ENCODE measurements at regions not wholly inside any gene's neighbourhood (a gene's known extent, or its start where the extent isn't known, plus 50 kb on each side); places are given as distances from the start of the nearest gene placed in this dataset.
"Not testable (repeated sequence)": the region's sequence is repeated elsewhere in the genome, so short reads cannot be mapped to it uniquely, and the experiment has no call there.

GRCh38 chr11:38538866-38539680 lies 1941.0 kb upstream of the RAG2 start:
- no peak for DNase-seq

DNA sequence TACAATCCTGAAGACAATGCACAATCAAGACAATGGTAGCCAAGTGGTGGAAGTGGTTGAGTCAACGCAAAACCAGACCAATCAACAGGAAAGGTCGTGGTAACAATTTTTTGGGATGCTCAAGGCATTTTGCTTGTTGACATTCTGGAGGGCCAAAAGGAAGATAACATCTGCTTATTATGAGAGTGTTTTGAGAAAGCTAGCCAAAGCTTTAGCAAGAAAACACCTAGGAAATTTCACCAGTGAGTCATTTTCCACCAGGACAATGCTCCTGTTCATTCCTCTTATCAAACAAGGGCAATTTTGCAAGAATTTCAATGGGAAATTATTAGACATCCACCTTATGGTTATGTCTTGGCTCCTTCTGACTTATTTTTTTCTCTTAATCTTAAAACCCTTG lies 1932.2 kb upstream of the RAG2 start:
- DNase-seq = no peak

DNA sequence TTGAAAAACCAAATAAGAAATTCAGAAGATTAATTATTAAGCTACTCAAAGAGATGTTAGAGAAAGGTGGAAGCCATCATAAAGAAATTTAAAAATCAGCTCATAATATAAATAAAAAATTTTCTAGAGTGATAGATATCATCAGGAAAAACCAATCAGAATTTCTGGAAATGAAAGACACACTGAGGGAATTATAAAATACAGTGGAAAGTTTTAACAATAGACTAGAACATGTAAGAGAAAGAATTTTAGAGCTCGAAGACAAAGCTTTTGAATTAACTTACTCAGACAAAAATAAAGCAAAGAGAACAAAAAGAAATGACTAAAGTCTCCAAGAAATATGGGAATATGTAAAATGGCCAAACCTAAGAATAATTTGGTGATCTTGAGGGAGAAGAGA lies 1926.9 kb upstream of the RAG2 start:
- DNase-seq = no peak

GRCh38 chr11:38517991-38518390 lies 1920.0 kb upstream of the RAG2 start:
- no peak for DNase-seq

DNA sequence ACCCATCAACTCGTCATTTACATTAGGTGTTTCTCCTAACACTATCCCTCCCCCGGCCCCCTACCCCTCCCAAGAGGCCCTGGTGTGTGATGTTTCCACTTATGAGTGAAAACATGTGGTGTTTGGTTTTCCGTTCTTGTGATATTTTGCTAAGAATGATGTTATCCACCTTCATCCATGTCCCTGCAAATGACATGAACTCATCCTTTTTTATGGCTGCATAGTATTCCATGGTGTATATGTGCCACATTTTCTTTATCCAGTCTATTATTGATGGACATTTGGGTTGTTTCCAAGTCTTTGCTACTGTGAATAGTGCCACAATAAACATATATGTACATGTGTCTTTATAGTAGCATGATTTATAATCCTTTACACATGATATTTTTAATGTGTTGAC lies 1914.8 kb upstream of the RAG2 start:
- not testable (repeated sequence) for DNase-seq

- DNase-seq = no peak
Measured at GRCh38 chr11:38510041-38510440, 1912.0 kb upstream of the RAG2 start.

GRCh38 chr11:38503876-38504275 lies 1905.8 kb upstream of the RAG2 start:
- no peak for DNase-seq

- DNase-seq = no peak
Measured at GRCh38 chr11:38498721-38499120, 1900.7 kb upstream of the RAG2 start.

- DNase-seq = no peak
Measured at GRCh38 chr11:38491986-38492385, 1894.0 kb upstream of the RAG2 start.

DNA sequence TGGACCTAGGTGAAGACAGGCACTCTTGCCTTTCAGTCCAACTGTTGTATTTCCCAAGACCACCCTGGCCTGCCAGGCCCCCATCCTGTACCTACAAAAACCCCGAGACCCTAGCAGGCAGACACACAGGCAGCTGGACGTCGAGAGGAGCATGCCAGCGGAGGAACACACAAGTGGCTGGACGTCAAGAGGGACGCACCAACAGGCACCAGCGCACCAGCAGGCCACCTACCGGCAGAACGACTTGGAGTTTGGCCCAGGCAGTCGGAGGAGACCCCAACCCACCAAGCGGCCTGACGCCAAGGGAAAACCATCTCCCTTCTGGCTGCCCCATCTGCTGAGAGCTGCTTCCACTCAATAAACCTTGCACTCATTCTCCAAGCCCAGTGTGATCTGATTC lies 1883.4 kb upstream of the RAG2 start:
- no peak for DNase-seq

DNA sequence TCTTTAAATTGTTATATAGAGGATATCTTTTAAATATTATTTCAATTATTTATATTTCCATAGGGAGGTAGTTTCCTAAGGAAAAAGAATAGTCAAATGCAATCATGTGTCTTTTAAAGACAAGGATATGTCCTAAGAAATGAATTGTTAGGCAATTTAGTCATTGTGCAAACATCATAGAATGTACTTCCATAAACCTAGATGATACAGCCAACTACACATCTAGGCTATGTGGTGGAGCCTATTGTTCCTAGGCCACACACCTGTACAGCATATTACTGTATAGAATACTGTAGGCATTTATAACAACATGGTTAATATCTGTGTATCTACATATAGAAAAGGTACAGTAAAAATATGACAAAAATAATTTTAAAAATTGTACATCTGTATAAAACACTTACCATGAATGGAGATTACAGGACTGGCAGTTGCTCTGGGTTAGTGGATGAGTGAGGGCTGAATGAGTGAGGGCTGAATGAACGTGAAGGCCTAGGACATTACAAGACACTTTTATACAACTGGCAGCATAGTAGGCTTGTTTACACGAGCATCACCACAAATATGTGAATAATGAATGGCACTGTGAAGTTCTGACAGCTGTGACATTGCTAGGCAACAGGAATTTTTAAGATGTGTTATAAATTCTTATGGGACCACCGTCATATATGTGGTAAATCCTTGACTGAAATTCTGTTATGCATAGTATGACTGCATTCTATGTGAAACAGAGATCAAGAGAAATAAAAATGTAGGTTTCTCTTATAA lies 1879.0 kb upstream of the RAG2 start:
- no peak for DNase-seq

DNA sequence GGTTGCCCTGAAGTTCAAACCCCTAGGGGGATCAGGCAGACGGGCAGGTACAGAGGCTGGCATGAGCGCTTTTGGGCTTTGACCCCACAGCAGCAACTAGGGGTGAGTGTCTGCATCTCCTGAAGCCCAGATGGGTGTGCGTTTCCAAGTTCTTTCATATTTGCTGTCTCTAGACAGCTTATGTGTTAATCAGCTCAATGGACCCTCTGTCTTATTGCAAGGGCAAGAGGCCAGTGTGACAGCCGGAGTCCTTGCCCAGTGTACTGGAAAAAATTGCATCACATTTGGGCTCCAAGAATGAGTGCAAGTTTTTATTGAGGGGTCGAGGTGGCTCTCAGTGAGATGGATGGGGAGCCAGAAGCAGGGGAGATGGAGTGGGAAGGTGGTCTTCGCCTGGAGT lies 1863.7 kb upstream of the RAG2 start:
- DNase-seq = no peak

- peak; percentile 77 for DNase-seq
Measured at GRCh38 chr11:38460896-38461295, 1862.9 kb upstream of the RAG2 start.

DNA sequence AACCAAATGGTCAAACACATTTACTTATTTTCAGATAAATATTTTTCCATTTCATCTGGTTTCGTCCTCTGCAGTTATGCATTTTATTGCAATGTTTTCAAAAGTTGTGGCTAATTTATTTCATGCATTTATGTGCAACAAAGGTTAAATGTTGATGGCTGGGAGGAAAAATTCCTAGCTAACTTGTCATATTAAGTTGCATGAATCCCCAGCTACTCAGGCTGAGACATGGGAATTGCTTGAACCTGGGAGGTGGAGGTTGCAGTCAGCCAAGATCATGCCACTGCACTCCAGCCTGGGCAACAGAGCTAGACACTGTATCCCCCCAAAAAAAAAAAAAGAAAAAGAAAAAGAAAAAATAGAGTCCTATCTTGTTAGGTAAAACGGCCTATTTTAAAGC lies 1862.4 kb upstream of the RAG2 start:
- no peak for DNase-seq

DNA sequence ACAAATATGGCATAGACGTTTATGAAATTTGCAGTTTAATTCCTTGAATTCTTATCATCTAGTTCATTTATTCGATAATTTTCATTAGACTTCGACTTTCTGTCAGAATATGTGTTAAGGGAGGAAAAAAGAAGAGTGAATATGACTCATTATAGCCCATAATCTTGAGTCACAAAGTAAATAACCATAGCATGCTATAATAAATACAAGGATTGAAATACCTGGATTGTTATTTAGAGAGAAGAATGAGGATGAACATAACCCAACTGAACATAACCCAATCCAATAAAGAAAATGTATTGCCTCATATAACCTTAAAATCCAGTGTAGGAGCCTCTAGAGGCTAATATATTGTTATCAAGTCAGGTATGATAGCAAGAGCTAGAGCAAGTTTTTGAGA lies 1858.3 kb upstream of the RAG2 start:
- DNase-seq = no peak

DNA sequence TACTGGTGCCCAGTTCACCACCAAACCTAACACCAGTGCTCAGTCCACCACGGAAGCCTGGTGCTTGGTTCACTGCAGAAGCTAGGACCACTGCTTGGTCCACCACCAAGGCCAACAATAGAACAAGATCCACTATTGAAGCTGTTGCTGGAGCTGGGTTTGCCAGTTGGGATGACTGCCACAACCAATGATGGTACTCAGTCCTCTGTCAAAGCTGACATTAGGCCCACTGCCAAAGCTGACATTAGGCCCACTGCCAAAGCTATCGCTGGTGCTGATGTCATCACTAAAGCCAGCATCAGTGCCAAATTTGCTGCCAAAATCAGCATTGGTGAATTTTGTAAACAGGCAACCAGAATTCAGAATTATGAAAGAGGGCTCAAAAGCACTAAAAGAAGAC lies 1850.2 kb upstream of the RAG2 start:
- DNase-seq = no peak

GRCh38 chr11:38446336-38446735 lies 1848.3 kb upstream of the RAG2 start:
- DNase-seq = no peak

DNA sequence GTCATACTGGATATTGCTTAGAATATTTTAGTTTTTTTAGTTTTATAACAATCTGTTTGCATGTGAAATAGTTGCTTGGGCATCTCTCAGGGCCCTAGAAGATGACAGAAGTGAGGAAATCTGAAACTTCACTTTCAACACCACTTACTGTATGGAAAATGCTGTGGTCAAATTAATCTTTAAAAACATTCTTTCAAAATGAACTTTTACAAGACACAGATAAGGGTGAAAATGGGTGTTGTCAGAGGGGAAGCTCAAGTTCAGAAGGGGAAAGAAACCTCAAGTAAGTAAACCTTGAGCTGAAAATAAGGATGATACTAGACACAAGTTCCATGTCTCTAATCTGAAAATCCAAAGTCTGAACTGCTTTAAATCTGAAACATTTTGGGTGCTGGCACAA lies 1840.1 kb upstream of the RAG2 start:
- DNase-seq = no peak

DNA sequence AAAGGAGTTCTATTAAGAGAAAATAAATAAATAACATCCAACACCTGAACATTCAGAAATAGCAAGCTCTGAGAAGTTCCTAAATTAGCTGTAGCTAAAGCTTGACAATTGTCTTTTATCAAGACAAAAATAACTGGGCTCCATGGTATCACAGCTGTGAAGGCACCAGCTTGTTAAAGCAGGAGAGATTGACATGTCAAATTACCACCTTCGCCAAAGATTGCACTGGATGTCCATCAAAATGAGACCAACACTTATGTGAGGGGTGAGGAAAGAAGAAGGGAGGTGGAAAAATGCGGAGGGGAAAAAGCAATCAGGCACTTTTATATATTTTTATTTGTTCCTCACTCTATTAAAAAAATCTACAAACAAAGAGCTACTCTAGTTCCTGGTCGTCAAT lies 1827.5 kb upstream of the RAG2 start:
- DNase-seq = no peak

- DNase-seq = no peak
Measured at GRCh38 chr11:38423042-38423441, 1825.0 kb upstream of the RAG2 start.

DNA sequence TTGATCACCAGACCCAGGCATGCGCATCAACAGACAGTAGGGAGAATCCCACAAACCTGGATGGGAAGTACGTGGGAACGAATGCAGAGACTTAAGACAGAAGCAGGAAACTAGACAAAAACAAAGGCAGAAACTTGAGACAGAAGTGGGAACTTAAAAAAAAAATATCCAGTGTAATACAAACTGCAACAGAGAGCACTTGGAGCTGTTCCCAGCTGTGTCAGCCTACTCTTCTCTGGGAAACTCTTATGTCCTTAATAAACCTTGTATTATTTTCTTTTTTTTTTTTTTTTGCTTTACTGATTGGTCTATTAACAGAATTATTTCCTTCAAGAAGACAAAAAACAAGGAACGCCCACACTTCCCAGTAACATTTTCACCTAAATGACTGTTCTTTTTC lies 1818.1 kb upstream of the RAG2 start:
- DNase-seq = no peak

DNA sequence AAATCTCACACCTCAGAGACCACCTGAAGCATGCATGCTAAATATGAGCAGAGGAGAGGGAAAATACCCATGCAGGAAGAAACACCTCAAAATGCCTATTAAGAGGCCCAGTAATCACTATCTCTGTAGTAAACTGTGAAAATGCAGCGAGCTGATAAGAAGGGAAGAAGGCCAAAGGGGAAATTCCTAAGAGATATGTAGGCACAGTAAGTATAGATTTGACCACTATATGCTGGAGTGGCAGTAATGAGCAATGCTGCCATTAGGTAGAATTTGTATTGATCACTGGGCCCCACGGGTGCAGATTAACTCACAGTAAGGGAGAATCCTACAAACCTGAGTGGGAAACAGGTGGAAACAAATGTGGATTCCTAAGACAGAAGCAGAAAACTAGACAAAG lies 1813.1 kb upstream of the RAG2 start:
- no peak for DNase-seq

DNA sequence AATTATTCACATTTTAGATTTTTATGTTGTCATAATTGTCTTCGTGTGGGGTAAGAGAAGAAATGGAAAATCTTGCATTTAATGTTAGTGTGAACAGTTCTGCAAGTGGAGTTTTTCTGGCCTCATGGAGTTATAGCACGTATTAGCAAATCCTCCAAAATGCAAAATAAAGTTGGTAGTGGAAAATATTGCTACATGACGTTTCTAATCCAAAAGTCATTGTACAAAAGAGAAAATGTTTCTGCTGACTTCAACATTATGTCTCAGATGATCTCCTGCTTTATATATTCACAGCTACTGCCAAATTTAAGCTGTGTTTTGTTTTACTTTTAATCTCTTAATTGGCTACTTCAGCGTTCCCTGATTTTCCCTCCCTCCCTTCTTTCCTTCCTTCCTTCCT lies 1804.0 kb upstream of the RAG2 start:
- no peak for DNase-seq

DNA sequence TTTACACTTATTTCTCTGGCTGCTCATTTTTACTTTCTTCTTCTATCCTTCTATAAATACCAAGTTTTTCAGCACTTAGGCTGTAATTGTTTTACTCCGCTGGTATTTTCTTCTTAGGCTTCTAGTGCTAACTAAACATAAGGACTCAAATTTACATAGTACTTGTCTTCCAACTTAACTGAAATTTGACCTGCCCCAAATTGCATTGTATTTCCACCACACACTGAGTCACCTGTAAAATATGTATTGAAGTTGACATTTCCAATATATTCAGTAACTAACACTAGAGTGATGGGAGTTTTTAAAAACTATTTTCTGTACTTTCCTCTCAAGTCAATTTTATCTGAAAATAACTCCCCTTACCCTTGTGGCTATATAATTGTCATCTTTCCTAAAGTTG lies 1794.1 kb upstream of the RAG2 start:
- DNase-seq = no peak

- no peak for DNase-seq
Measured at GRCh38 chr11:38384568-38384967, 1786.5 kb upstream of the RAG2 start.
